Mesendoderm (in vitro differentiated cells): ENCODE measurements at regions not wholly inside any gene's neighbourhood (a gene's known extent, or its start where the extent isn't known, plus 50 kb on each side); places are given as distances from the start of the nearest gene placed in this dataset.

ENCODE experiments used
- DNase-seq: peaks from one replicate; pipeline ENCODE4 v3.0.0; 2013
- H2AK5ac ChIP-seq: 2 replicates; pipeline ENCODE4 v1.6.1; 2013; ENCODE audit warnings: low read length, inconsistent platforms
- H2BK120ac ChIP-seq: 2 replicates; pipeline ENCODE4 v1.6.1; 2013; ENCODE audit warnings: low read depth, mild to moderate bottlenecking, low read length, moderate library complexity, mixed read lengths
- H2BK15ac ChIP-seq: replicated peaks from 2 replicates; pipeline ENCODE4 v1.6.1; 2013; ENCODE audit warnings: low read depth, mild to moderate bottlenecking, moderate library complexity
- H2BK5ac ChIP-seq: 2 replicates; pipeline ENCODE4 v1.6.1; 2013; ENCODE audit warnings: low read length, inconsistent platforms
- H3K18ac ChIP-seq: 2 replicates; pipeline ENCODE4 v1.6.1; 2013; ENCODE audit warnings: mild to moderate bottlenecking, low read length, mixed read lengths
- H3K23ac ChIP-seq: one replicate; pipeline ENCODE4 v1.6.1; 2013; ENCODE audit warnings: low read length
- H3K27ac ChIP-seq: 2 replicates; pipeline ENCODE4 v1.5.1; 2013; ENCODE audit warnings: low read depth, mild to moderate bottlenecking, inconsistent platforms, low read length, moderate library complexity
- H3K27me3 ChIP-seq: 2 replicates; pipeline ENCODE4 v1.6.1; 2013; ENCODE audit warnings: low read length, control low read depth, mild to moderate bottlenecking, inconsistent platforms; ENCODE audit not compliant: insufficient read depth, poor library complexity
- H3K36me3 ChIP-seq: 2 replicates; pipeline ENCODE4 v1.6.1; 2013; ENCODE audit warnings: low read length, inconsistent platforms; ENCODE audit not compliant: control insufficient read depth, insufficient read depth
- H3K4ac ChIP-seq: one replicate; pipeline ENCODE4 v1.6.1; 2013; ENCODE audit warnings: low read depth, mild to moderate bottlenecking, low read length, moderate library complexity
- H3K4me1 ChIP-seq: 2 replicates; pipeline ENCODE4 v1.6.1; 2013; ENCODE audit warnings: low read depth, low read length, inconsistent platforms; ENCODE audit not compliant: control insufficient read depth
- H3K4me2 ChIP-seq: 2 replicates; pipeline ENCODE4 v1.6.1; 2013; ENCODE audit warnings: low read length
- H3K4me3 ChIP-seq: 2 replicates; pipeline ENCODE4 v1.5.1; 2013; ENCODE audit warnings: mild to moderate bottlenecking, low read length
- H3K56ac ChIP-seq: one replicate; pipeline ENCODE4 v1.6.1; 2013; ENCODE audit warnings: low read length
- H3K79me1 ChIP-seq: 2 replicates; pipeline ENCODE4 v1.6.1; 2013; ENCODE audit warnings: low read length, inconsistent platforms
- H3K79me2 ChIP-seq: 2 replicates; pipeline ENCODE4 v1.6.1; 2013; ENCODE audit warnings: mild to moderate bottlenecking, low read length; ENCODE audit not compliant: control insufficient read depth, insufficient read depth
- H3K9ac ChIP-seq: 2 replicates; pipeline ENCODE4 v1.6.1; 2013; ENCODE audit warnings: low read length, inconsistent platforms
- H4K5ac ChIP-seq: one replicate; pipeline ENCODE4 v1.6.1; 2013; ENCODE audit warnings: low read length
- H4K8ac ChIP-seq: one replicate; pipeline ENCODE4 v1.6.1; 2013; ENCODE audit warnings: low read depth, mild to moderate bottlenecking, control low read depth, low read length, moderate library complexity
- WGBS: extraction: QIAGEN DNeasy Blood & Tissue Kit; methylation state at CpG from one replicate; pipeline ENCODE4 v1.1.7; 2013; ENCODE audit warnings: low lambda C conversion rate, missing lambda C conversion rate; ENCODE audit not compliant: insufficient coverage; ENCODE audit errors: extremely low coverage; 5-methylcytosine and 5-hydroxymethylcytosine counted together

DNA sequence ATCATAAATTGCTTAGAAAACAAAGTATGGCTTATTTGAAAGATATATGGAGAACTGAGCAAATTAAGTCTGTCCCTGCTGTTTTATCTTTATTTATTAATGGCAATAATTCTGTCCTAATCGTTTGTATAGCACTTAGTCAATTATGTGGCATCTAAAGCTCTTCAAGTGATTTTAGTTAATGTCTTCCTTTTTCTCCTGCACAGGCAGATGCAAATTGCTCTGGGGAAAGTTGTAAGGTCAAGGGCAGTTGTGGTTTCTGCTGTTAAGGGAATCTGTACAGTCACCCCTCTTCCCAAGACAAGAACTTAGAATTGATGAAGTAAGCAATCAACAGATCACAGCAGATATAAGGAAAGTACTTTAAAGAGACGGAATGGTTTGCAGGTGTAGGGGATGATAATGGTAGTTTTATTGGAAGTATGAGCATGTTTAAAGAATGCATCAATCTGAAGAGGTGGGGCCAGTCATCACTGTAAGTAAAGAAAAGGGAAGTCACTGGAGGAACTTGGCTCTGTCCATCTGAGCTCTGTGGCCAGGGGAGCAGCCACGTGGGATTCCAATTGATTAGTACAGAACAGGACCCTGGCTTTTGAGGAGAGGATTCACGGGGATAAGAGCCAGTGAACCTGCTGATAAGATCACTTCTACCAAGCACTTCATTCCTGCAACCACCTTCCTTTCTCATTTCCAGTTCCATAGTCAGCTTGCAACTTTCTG is 116.0 kb upstream of the KCNJ6 start:
- Histone ChIP-seq H3K79me1 (no peaks in the 10 kb centered on the region), H2BK15ac (no peak overlapping the region), H2BK120ac (no peak overlapping the region), H3K4me1 (no peaks in the 10 kb centered on the region), H3K4me2 (no peak overlapping the region), H3K27ac (no peak overlapping the region), H3K4ac (no peak overlapping the region), H3K9ac (no peak overlapping the region), H4K5ac (no peak overlapping the region), H3K56ac (no peak overlapping the region), H3K4me3 (no peak overlapping the region), H2AK5ac (no peak overlapping the region), H3K23ac (no peak overlapping the region), H3K18ac (no peak overlapping the region), H2BK5ac (no peak overlapping the region), H3K79me2 (no peaks in the 10 kb centered on the region), H4K8ac (no peak overlapping the region), H3K36me3 (no peaks in the 10 kb centered on the region), H3K27me3 (no peaks in the 10 kb centered on the region)
- no peak for DNase-seq
- WGBS = no CpG with 5 or more reads among the region's 4 CpGs

DNA sequence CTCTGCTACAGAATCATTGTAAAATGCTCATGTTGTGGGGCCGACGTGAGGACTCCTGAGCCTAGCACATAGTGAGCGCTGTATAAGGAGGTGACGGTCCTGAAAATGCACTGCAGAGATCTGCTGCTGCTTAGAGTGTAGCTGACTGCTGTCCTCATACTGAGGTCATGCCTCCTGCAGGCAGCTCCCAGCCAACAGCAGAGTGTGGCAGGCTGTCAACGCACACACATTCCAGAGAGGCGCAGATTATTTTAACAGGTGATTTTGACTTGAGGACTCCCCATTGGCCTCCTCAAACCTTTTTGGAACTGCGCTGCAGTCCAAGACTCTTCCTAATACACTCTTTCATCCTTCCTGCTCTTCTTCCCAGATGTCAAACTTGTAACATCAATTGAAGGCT is 119.8 kb upstream of the KCNJ6 start:
- no peak overlapping the region for H2BK5ac ChIP-seq
- H3K4me2 ChIP-seq = no peak overlapping the region
- no peak overlapping the region for H2AK5ac ChIP-seq
- H2BK15ac ChIP-seq = no peak overlapping the region
- H3K4me3 ChIP-seq = no peak overlapping the region
- H3K79me1 ChIP-seq = no peaks in the 10 kb centered on the region
- no peaks in the 10 kb centered on the region for H3K79me2 ChIP-seq
- no peak overlapping the region for H3K27ac ChIP-seq
- H3K36me3 ChIP-seq = no peaks in the 10 kb centered on the region
- H2BK120ac ChIP-seq = no peak overlapping the region
- H4K5ac ChIP-seq = no peak overlapping the region
- H3K4me1 ChIP-seq = no peaks in the 10 kb centered on the region
- H3K23ac ChIP-seq = no peak overlapping the region
- H3K9ac ChIP-seq = no peak overlapping the region
- no CpG with 5 or more reads among the region's 7 CpGs for WGBS
- DNase-seq = peak; percentile 26
- no peak overlapping the region for H3K18ac ChIP-seq
- H4K8ac ChIP-seq = no peak overlapping the region
- H3K56ac ChIP-seq = no peak overlapping the region
- no peak overlapping the region for H3K4ac ChIP-seq
- no peaks in the 10 kb centered on the region for H3K27me3 ChIP-seq

DNA sequence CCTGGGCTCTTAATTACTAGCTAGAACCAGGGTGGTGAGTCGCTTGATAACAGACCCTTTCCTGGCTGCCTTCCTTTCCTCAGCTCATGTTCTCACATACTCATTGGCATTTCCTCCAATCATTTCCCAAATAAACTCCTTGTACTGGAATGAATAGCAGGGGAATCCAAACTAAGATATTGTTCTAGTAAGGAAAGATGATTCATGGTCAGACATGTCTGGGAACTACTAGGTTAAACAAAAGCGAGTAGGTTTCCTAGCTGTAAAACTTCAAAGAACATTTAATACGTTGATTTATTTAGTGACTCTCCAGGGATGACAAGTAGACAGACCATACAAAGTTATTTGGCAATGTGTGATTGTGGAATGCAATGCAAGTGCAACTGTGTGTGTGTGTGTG is 121.2 kb upstream of the KCNJ6 start:
- H3K4me3 ChIP-seq = no peak overlapping the region
- H3K4me1 ChIP-seq = no peaks in the 10 kb centered on the region
- H3K56ac ChIP-seq = no peak overlapping the region
- H3K79me2 ChIP-seq = no peaks in the 10 kb centered on the region
- no peaks in the 10 kb centered on the region for H3K79me1 ChIP-seq
- H4K8ac ChIP-seq = no peak overlapping the region
- no peaks in the 10 kb centered on the region for H3K27me3 ChIP-seq
- no peak overlapping the region for H4K5ac ChIP-seq
- H3K9ac ChIP-seq = no peak overlapping the region
- no peak overlapping the region for H3K4ac ChIP-seq
- H2AK5ac ChIP-seq = no peak overlapping the region
- H2BK15ac ChIP-seq = no peak overlapping the region
- no peak for DNase-seq
- no peaks in the 10 kb centered on the region for H3K36me3 ChIP-seq
- WGBS = no CpG with 5 or more reads among the region's 3 CpGs
- H3K27ac ChIP-seq = no peak overlapping the region
- H3K18ac ChIP-seq = no peak overlapping the region
- H2BK120ac ChIP-seq = no peak overlapping the region
- no peak overlapping the region for H3K4me2 ChIP-seq
- no peak overlapping the region for H2BK5ac ChIP-seq
- no peak overlapping the region for H3K23ac ChIP-seq

DNA sequence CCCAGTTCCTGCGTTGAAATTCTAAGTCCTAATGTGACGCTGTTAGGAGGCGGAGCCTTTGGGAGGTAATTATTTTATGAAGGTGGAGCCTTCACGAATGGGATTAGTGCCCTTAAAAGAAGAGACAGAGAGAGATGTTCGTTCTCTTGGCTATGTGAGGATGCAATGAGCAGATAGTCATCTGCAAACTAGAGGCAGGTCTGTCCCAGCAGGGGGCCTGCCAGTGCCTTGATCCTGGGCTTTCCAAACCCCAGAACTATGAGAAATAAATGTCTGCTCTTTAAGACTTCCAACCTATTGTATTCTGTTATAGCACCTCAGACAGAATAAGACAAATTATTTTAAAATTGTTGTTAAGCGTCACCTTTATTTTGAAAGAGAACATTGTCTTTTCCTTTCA is 123.1 kb upstream of the KCNJ6 start:
- H3K4ac ChIP-seq = no peak overlapping the region
- no CpG with 5 or more reads among the region's 6 CpGs for WGBS
- H3K79me2 ChIP-seq = no peaks in the 10 kb centered on the region
- H2BK120ac ChIP-seq = no peak overlapping the region
- no peak overlapping the region for H4K5ac ChIP-seq
- no peak overlapping the region for H3K18ac ChIP-seq
- H3K4me2 ChIP-seq = no peak overlapping the region
- H3K9ac ChIP-seq = no peak overlapping the region
- H3K23ac ChIP-seq = no peak overlapping the region
- H3K4me1 ChIP-seq = no peaks in the 10 kb centered on the region
- DNase-seq = peak; percentile 8
- no peak overlapping the region for H3K4me3 ChIP-seq
- no peaks in the 10 kb centered on the region for H3K27me3 ChIP-seq
- H2AK5ac ChIP-seq = no peak overlapping the region
- H2BK5ac ChIP-seq = no peak overlapping the region
- no peak overlapping the region for H3K27ac ChIP-seq
- no peak overlapping the region for H2BK15ac ChIP-seq
- H4K8ac ChIP-seq = no peak overlapping the region
- H3K36me3 ChIP-seq = no peaks in the 10 kb centered on the region
- H3K79me1 ChIP-seq = no peaks in the 10 kb centered on the region
- no peak overlapping the region for H3K56ac ChIP-seq

DNA sequence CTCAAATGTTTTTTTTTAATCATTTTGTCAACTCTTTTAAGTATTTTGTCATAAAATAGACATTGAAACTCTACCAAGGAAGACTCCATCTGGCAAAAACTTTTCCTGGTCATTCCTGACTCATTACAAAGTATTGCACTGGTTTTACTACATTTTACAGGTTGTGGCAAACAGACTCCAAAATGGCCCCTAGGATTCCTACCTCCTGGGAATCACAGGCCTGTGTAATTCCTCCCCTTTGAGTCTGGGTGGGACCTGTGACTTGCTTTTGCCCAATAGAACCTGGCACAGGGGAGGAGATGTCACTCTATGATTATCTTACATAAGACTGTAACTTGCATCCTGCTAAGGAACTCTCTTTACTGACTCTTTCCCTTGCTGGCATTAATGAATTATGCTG is 123.6 kb upstream of the KCNJ6 start:
- Histone ChIP-seq H4K5ac (no peak overlapping the region), H4K8ac (no peak overlapping the region), H3K4me2 (no peak overlapping the region), H2BK15ac (no peak overlapping the region), H2AK5ac (no peak overlapping the region), H3K79me2 (no peaks in the 10 kb centered on the region), H3K56ac (no peak overlapping the region), H2BK120ac (no peak overlapping the region), H3K23ac (no peak overlapping the region), H3K4me3 (no peak overlapping the region), H3K4me1 (no peaks in the 10 kb centered on the region), H2BK5ac (no peak overlapping the region), H3K27ac (no peak overlapping the region), H3K79me1 (no peaks in the 10 kb centered on the region), H3K4ac (no peak overlapping the region), H3K36me3 (no peaks in the 10 kb centered on the region), H3K27me3 (no peaks in the 10 kb centered on the region), H3K9ac (no peak overlapping the region), H3K18ac (no peak overlapping the region)
- DNase-seq = peak; percentile 19

DNA sequence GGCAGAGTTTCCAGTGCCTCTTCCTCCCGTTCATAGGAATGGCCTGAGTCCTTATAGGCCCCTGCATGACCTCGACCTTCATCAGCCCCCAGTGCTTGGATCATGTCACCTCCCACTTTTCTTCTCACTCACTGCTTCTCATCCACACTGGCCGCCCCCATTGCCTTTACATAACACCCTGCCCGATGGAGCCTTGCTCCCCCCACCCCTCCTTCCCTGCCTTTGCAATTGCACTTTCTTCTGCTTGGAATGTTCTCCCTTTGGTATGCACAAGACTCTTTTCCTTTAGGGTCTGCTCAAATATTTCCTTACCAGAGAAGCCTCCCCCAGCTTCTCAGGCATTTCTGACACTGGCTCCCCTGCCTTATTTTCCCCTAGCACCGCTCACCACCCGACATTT is 125.2 kb upstream of the KCNJ6 start:
- Histone ChIP-seq H3K56ac (no peak overlapping the region), H3K4me1 (no peaks in the 10 kb centered on the region), H3K23ac (no peak overlapping the region), H3K18ac (no peak overlapping the region), H2AK5ac (no peak overlapping the region), H4K8ac (no peak overlapping the region), H3K79me1 (no peaks in the 10 kb centered on the region), H3K27ac (no peak overlapping the region), H2BK120ac (no peak overlapping the region), H2BK5ac (no peak overlapping the region), H3K9ac (no peak overlapping the region), H3K4ac (no peak overlapping the region), H3K4me2 (no peak overlapping the region), H3K27me3 (no peaks in the 10 kb centered on the region), H2BK15ac (no peak overlapping the region), H3K36me3 (no peaks in the 10 kb centered on the region), H3K79me2 (no peaks in the 10 kb centered on the region), H4K5ac (no peak overlapping the region), H3K4me3 (no peak overlapping the region)
- DNase-seq = peak; percentile 16
- no CpG with 5 or more reads among the region's 6 CpGs for WGBS
